ENCODE measurements at regions not wholly inside any gene's neighbourhood (a gene's known extent, or its start where the extent isn't known, plus 50 kb on each side); places are given as distances from the start of the nearest gene placed in this dataset.

GRCh38 chr4:111923786-111924185 lies 221.5 kb upstream of the FAM241A start:
- Histone ChIP-seq H3K27me3 (replicated peaks; ENCODE audit: control insufficient read depth, insufficient read depth, low read length) (no peaks in the 10 kb centered on the region), H3K9me3 (no peaks in the 10 kb centered on the region), H3K4me3 (ENCODE audit: low read depth, low read length) (no peak overlapping the region), H3K4me1 (no peaks in the 10 kb centered on the region), H3K36me3 (ENCODE audit: control insufficient read depth, insufficient read depth, low read length) (no peaks in the 10 kb centered on the region)
- Mint-ChIP-seq H3K4me1 (ENCODE audit: low read depth, unreplicated experiment) (no peaks in the 10 kb centered on the region), H3K27ac (ENCODE audit: unreplicated experiment) (no peak overlapping the region), H3K4me3 (ENCODE audit: unreplicated experiment) (no peak overlapping the region), H3K9me3 (ENCODE audit: unreplicated experiment) (no peaks in the 10 kb centered on the region), H3K27me3 (ENCODE audit: insufficient read depth, unreplicated experiment) (no peaks in the 10 kb centered on the region), H3K36me3 (ENCODE audit: insufficient read depth, unreplicated experiment) (no peaks in the 10 kb centered on the region)
- intact Hi-C loops (cut with micrococcal nuclease; ENCODE audit: unreplicated experiment), result no loop called here
- BruUV-seq (replicated peaks), result no TSS peak
- ChIA-PET POLR2A (no interaction called here), CTCF (no interaction called here)
- no peak for DNase-seq
- TF ChIP-seq CTCF (IDR thresholded peaks at IDR 0.05; ENCODE audit: insufficient read depth in 1 of 2, low read depth in 1 of 2, low read length in 1 of 2, severe bottlenecking in 1 of 2, unreplicated experiment in 1 of 2), result no peak

- Mint-ChIP-seq H3K9me3 (ENCODE audit: unreplicated experiment) (no peaks in the 10 kb centered on the region), H3K4me3 (ENCODE audit: unreplicated experiment) (no peak overlapping the region), H3K27ac (ENCODE audit: unreplicated experiment) (no peak overlapping the region), H3K4me1 (ENCODE audit: low read depth, unreplicated experiment) (no peaks in the 10 kb centered on the region), H3K36me3 (ENCODE audit: insufficient read depth, unreplicated experiment) (no peaks in the 10 kb centered on the region), H3K27me3 (ENCODE audit: insufficient read depth, unreplicated experiment) (no peaks in the 10 kb centered on the region)
- ChIA-PET CTCF (no interaction called here), POLR2A (no interaction called here)
- BruUV-seq (replicated peaks), result no TSS peak
- TF ChIP-seq CTCF (IDR thresholded peaks at IDR 0.05; ENCODE audit: insufficient read depth in 1 of 2, low read depth in 1 of 2, low read length in 1 of 2, severe bottlenecking in 1 of 2, unreplicated experiment in 1 of 2), result no peak
- no peak overlapping the region for H3K4me3 ChIP-seq (ENCODE audit: low read depth, low read length)
- intact Hi-C loops (cut with micrococcal nuclease; ENCODE audit: unreplicated experiment), result no loop called here
- no peaks in the 10 kb centered on the region for H3K36me3 ChIP-seq (ENCODE audit: control insufficient read depth, insufficient read depth, low read length)
- no peaks in the 10 kb centered on the region for H3K9me3 ChIP-seq
- DNase-seq, result no peak
- H3K4me1 ChIP-seq, result no peaks in the 10 kb centered on the region
- no peaks in the 10 kb centered on the region for H3K27me3 ChIP-seq (replicated peaks; ENCODE audit: control insufficient read depth, insufficient read depth, low read length)
Measured at GRCh38 chr4:111924696-111925095, 220.6 kb upstream of the FAM241A start.

- Mint-ChIP-seq H3K27ac (ENCODE audit: unreplicated experiment) (no peak overlapping the region), H3K27me3 (ENCODE audit: insufficient read depth, unreplicated experiment) (peaks cover 3% of the 10 kb centered on the region), H3K36me3 (ENCODE audit: insufficient read depth, unreplicated experiment) (no peaks in the 10 kb centered on the region), H3K4me1 (ENCODE audit: low read depth, unreplicated experiment) (no peaks in the 10 kb centered on the region), H3K9me3 (ENCODE audit: unreplicated experiment) (no peaks in the 10 kb centered on the region), H3K4me3 (ENCODE audit: unreplicated experiment) (no peak overlapping the region)
- POLR2A ChIA-PET, result no interaction called here
- no peak overlapping the region for H3K4me3 ChIP-seq (ENCODE audit: low read depth, low read length)
- CTCF ChIA-PET, result no interaction called here
- TF ChIP-seq CTCF (IDR thresholded peaks at IDR 0.05; ENCODE audit: insufficient read depth in 1 of 2, low read depth in 1 of 2, low read length in 1 of 2, severe bottlenecking in 1 of 2, unreplicated experiment in 1 of 2), result no peak
- H3K36me3 ChIP-seq (ENCODE audit: control insufficient read depth, insufficient read depth, low read length), result no peaks in the 10 kb centered on the region
- H3K9me3 ChIP-seq, result no peaks in the 10 kb centered on the region
- no peaks in the 10 kb centered on the region for H3K27me3 ChIP-seq (replicated peaks; ENCODE audit: control insufficient read depth, insufficient read depth, low read length)
- no peaks in the 10 kb centered on the region for H3K4me1 ChIP-seq
- intact Hi-C loops (cut with micrococcal nuclease; ENCODE audit: unreplicated experiment), result no loop called here
- no TSS peak for BruUV-seq (replicated peaks)
- DNase-seq, result no peak
Measured at GRCh38 chr4:111930659-111931058, 214.6 kb upstream of the FAM241A start.
